ENCODE measurements at regions not wholly inside any gene's neighbourhood (a gene's known extent, or its start where the extent isn't known, plus 50 kb on each side); places are given as distances from the start of the nearest gene placed in this dataset.
A peak's percentile ranks its signal among the peaks of the same experiment; 100 is the strongest.

DNA sequence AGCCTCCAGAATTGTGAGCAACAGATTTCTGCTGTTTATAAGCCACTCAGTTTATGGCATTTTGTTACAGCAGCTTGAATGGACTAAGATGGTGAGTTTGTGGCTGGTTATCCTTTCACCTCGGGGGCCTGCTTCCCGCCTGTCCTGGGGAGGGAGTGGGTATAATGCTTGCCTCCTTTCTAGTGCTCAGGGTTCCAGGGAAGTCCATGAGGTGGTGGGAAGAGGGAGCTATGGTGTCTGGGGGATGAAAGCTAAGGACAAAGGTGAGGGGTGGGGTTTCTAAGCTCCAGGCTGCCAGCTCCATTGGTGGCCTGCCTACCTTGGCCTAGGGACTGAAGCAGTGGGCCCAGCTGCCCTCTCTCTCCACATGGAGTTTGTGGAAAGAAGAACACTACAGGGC, 50.2 kb upstream of the SDK2 start:
- H3K27ac Mint-ChIP-seq (ENCODE audit: unreplicated experiment) = no peak overlapping the region
- H3K36me3 Mint-ChIP-seq (ENCODE audit: unreplicated experiment) = no peaks in the 10 kb centered on the region
- H3K4me3 Mint-ChIP-seq (ENCODE audit: unreplicated experiment) = no peak overlapping the region
- peaks cover 5% of the 10 kb centered on the region for H3K9me3 Mint-ChIP-seq (ENCODE audit: unreplicated experiment)
- H3K4me1 Mint-ChIP-seq (ENCODE audit: low read depth, unreplicated experiment) = peaks cover 12% of the 10 kb centered on the region
- TF ChIP-seq, protein P1, sequence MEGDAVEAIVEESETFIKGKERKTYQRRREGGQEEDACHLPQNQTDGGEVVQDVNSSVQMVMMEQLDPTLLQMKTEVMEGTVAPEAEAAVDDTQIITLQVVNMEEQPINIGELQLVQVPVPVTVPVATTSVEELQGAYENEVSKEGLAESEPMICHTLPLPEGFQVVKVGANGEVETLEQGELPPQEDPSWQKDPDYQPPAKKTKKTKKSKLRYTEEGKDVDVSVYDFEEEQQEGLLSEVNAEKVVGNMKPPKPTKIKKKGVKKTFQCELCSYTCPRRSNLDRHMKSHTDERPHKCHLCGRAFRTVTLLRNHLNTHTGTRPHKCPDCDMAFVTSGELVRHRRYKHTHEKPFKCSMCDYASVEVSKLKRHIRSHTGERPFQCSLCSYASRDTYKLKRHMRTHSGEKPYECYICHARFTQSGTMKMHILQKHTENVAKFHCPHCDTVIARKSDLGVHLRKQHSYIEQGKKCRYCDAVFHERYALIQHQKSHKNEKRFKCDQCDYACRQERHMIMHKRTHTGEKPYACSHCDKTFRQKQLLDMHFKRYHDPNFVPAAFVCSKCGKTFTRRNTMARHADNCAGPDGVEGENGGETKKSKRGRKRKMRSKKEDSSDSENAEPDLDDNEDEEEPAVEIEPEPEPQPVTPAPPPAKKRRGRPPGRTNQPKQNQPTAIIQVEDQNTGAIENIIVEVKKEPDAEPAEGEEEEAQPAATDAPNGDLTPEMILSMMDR (IDR thresholded peaks at IDR 0.05; ENCODE audit: partially characterized antibody, unreplicated experiment) = no peak
- H3K27me3 Mint-ChIP-seq (ENCODE audit: unreplicated experiment) = peaks cover 15% of the 10 kb centered on the region
- no peak for DNase-seq

DNA sequence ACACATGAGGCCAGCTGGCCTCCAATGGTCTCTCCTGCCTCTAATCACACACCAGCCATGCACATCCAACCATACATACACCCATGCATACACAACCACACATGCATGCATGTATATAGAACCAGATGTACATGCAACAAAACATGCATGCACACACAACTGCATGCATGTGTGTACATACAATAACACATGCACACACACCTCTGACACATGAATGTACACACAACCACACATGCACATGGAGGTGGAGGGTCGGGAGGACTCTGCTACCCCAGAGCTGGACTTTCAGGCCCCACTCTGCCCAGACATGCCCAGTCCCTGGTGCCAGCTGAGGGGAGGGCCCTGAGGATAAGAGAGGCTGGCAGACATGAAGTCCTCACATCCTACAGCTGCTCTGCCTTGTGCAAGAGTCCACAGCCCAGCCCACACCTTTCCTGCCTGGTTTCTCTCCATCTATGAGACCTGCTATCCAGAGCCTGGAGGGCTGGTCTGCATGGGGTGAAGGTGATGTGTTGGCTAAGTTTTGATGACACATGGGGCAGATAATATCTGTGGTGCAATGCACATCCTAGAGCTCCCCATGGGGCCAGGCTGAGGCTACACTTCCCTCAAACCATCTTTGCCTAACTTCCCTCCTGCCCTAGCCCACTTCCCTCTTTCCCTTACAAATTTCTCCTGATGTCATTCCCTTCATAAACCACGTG, 50.9 kb upstream of the SDK2 start:
- Mint-ChIP-seq H3K27me3 (ENCODE audit: unreplicated experiment) (peaks cover 13% of the 10 kb centered on the region), H3K36me3 (ENCODE audit: unreplicated experiment) (no peaks in the 10 kb centered on the region), H3K9me3 (ENCODE audit: unreplicated experiment) (peaks cover 5% of the 10 kb centered on the region), H3K4me1 (ENCODE audit: low read depth, unreplicated experiment) (peaks cover 12% of the 10 kb centered on the region), H3K4me3 (ENCODE audit: unreplicated experiment) (no peak overlapping the region), H3K27ac (ENCODE audit: unreplicated experiment) (no peak overlapping the region)
- TF ChIP-seq, protein P1 (IDR thresholded peaks at IDR 0.05; ENCODE audit: partially characterized antibody, unreplicated experiment) = no peak
- no peak for DNase-seq

GRCh38 chr17:73696251-73696650, 52.0 kb upstream of the SDK2 start:
- peaks cover 13% of the 10 kb centered on the region for H3K27me3 Mint-ChIP-seq (ENCODE audit: unreplicated experiment)
- peaks cover 8% of the 10 kb centered on the region for H3K4me1 Mint-ChIP-seq (ENCODE audit: low read depth, unreplicated experiment)
- TF ChIP-seq, protein P1 (IDR thresholded peaks at IDR 0.05; ENCODE audit: partially characterized antibody, unreplicated experiment) = no peak
- H3K36me3 Mint-ChIP-seq (ENCODE audit: unreplicated experiment) = no peaks in the 10 kb centered on the region
- no peak for DNase-seq
- peaks cover 6% of the 10 kb centered on the region for H3K9me3 Mint-ChIP-seq (ENCODE audit: unreplicated experiment)
- no peak overlapping the region for H3K27ac Mint-ChIP-seq (ENCODE audit: unreplicated experiment)
- H3K4me3 Mint-ChIP-seq (ENCODE audit: unreplicated experiment) = no peak overlapping the region

GRCh38 chr17:73697872-73698271, 53.6 kb upstream of the SDK2 start:
- no peak overlapping the region for H3K4me3 Mint-ChIP-seq (ENCODE audit: unreplicated experiment)
- peaks cover 3% of the 10 kb centered on the region for H3K4me1 Mint-ChIP-seq (ENCODE audit: low read depth, unreplicated experiment)
- peaks cover 9% of the 10 kb centered on the region for H3K9me3 Mint-ChIP-seq (ENCODE audit: unreplicated experiment)
- TF ChIP-seq, protein P1 (IDR thresholded peaks at IDR 0.05; ENCODE audit: partially characterized antibody, unreplicated experiment) = no peak
- peaks cover 13% of the 10 kb centered on the region for H3K27me3 Mint-ChIP-seq (ENCODE audit: unreplicated experiment)
- H3K36me3 Mint-ChIP-seq (ENCODE audit: unreplicated experiment) = peaks cover 5% of the 10 kb centered on the region
- peak overlapping the region; percentile 34 for H3K27ac Mint-ChIP-seq (ENCODE audit: unreplicated experiment)
- DNase-seq = no peak

- DNase-seq = no peak
- peaks cover 9% of the 10 kb centered on the region for H3K9me3 Mint-ChIP-seq (ENCODE audit: unreplicated experiment)
- no peak overlapping the region for H3K4me3 Mint-ChIP-seq (ENCODE audit: unreplicated experiment)
- H3K36me3 Mint-ChIP-seq (ENCODE audit: unreplicated experiment) = peaks cover 5% of the 10 kb centered on the region
- peaks cover 16% of the 10 kb centered on the region for H3K27me3 Mint-ChIP-seq (ENCODE audit: unreplicated experiment)
- TF ChIP-seq, protein P1 (IDR thresholded peaks at IDR 0.05; ENCODE audit: partially characterized antibody, unreplicated experiment) = no peak
- H3K4me1 Mint-ChIP-seq (ENCODE audit: low read depth, unreplicated experiment) = peaks cover 2% of the 10 kb centered on the region
- no peak overlapping the region for H3K27ac Mint-ChIP-seq (ENCODE audit: unreplicated experiment)
These were observed 54.7 kb upstream of the SDK2 start for GRCh38 chr17:73698966-73699365.

All from glutamatergic neuron (in vitro differentiated cells).